ENCODE measurements at regions not wholly inside any gene's neighbourhood (a gene's known extent, or its start where the extent isn't known, plus 50 kb on each side); places are given as distances from the start of the nearest gene placed in this dataset.

GRCh38 chr9:129241725-129242124 is 63.7 kb upstream of the IER5L start:
- no peak for TF ChIP-seq CTCF (IDR thresholded peaks at IDR 0.05 in 4 of 5, conservative IDR thresholded peaks at IDR 0.05 in 1 of 5)
- TF ChIP-seq POLR2A (IDR thresholded peaks at IDR 0.05) = no peak
